Neural progenitor cell (in vitro differentiated cells): ENCODE measurements at regions not wholly inside any gene's neighbourhood (a gene's known extent, or its start where the extent isn't known, plus 50 kb on each side); places are given as distances from the start of the nearest gene placed in this dataset.

Experiments used
- DNase-seq: peaks from one replicate; pipeline ENCODE4 v3.0.0-alpha.2; 2016; ENCODE audit warnings: low spot score
- H2AFZ ChIP-seq: fragments of 200-600 bp; sonication (generic); replicated peaks from 2 replicates; pipeline ENCODE4 v1.6.1; 2016; ENCODE audit warnings: antibody characterized with exemption
- H3F3A ChIP-seq: fragments of 200-600 bp; sonication (generic); 2 replicates; pipeline ENCODE4 v1.6.1; 2016; ENCODE audit warnings: antibody characterized with exemption, low read depth
- H3K27ac ChIP-seq: fragments of 200-600 bp; sonication (generic); 2 replicates; pipeline ENCODE4 v1.5.1; 2016; ENCODE audit warnings: mild to moderate bottlenecking
- H3K27me3 ChIP-seq: fragments of 200-600 bp; sonication (generic); 2 replicates; pipeline ENCODE4 v1.6.1; 2016; ENCODE audit warnings: mild to moderate bottlenecking, moderate library complexity
- H3K36me3 ChIP-seq: fragments of 200-600 bp; sonication (generic); 2 replicates; pipeline ENCODE4 v1.5.1; 2016
- H3K4me1 ChIP-seq: fragments of 200-600 bp; sonication (generic); 2 replicates; pipeline ENCODE4 v1.6.1; 2016; ENCODE audit warnings: mixed run types
- H3K4me2 ChIP-seq: fragments of 200-600 bp; sonication (generic); 2 replicates; pipeline ENCODE4 v1.6.1; 2016
- H3K4me3 ChIP-seq: fragments of 200-600 bp; sonication (generic); 2 replicates; pipeline ENCODE4 v1.5.1; 2016
- H3K79me2 ChIP-seq: fragments of 200-600 bp; sonication (generic); 2 replicates; pipeline ENCODE4 v1.6.1; 2016; ENCODE audit warnings: low read depth
- H3K9ac ChIP-seq: fragments of 200-600 bp; sonication (generic); 2 replicates; pipeline ENCODE4 v1.6.1; 2016
- H3K9me3 ChIP-seq: fragments of 200-600 bp; sonication (generic); 2 replicates; pipeline ENCODE4 v1.5.1; 2016; ENCODE audit warnings: low read depth
- H4K20me1 ChIP-seq: fragments of 200-600 bp; sonication (generic); 2 replicates; pipeline ENCODE4 v1.6.1; 2016; ENCODE audit warnings: low read depth
- H3K27ac Mint-ChIP-seq: 3 replicates; pipeline ENCODE4 v1.8.0; 2021; ENCODE audit warnings: mixed read lengths
- H3K27me3 Mint-ChIP-seq: 2 replicates; pipeline ENCODE4 v1.8.0; 2022; ENCODE audit warnings: low read depth, mild to moderate bottlenecking, inconsistent platforms, moderate library complexity, mixed read lengths; ENCODE audit not compliant: insufficient read depth
- H3K36me3 Mint-ChIP-seq: 3 replicates; pipeline ENCODE4 v1.8.0; 2021; ENCODE audit warnings: mixed read lengths
- H3K4me1 Mint-ChIP-seq: 3 replicates; pipeline ENCODE4 v1.8.0; 2021; ENCODE audit warnings: mixed read lengths
- H3K4me3 Mint-ChIP-seq: 3 replicates; pipeline ENCODE4 v1.8.0; 2021; ENCODE audit warnings: mild to moderate bottlenecking, moderate library complexity, mixed read lengths
- H3K9me3 Mint-ChIP-seq: 3 replicates; pipeline ENCODE4 v1.8.0; 2020; ENCODE audit warnings: mixed read lengths
- CTCF ChIP-seq: fragments of 200-600 bp; sonication (generic); IDR thresholded peaks from 2 replicates; pipeline ENCODE4 v1.5.1; 2017; ENCODE audit warnings: antibody characterized with exemption, mild to moderate bottlenecking
- EZH2 ChIP-seq: fragments of 200-600 bp; sonication (generic); IDR thresholded peaks from 2 replicates; pipeline ENCODE4 v1.6.1; 2017; ENCODE audit warnings: antibody characterized with exemption, mild to moderate bottlenecking, moderate library complexity
- EZH2phosphoT487 ChIP-seq: fragments of 200-600 bp; sonication (generic); IDR thresholded peaks from 2 replicates; pipeline ENCODE4 v1.6.1; 2017; ENCODE audit warnings: antibody characterized with exemption

GRCh38 chr2:134134313-134134706 lies 119.6 kb upstream of the MGAT5 start:
- Mint-ChIP-seq H3K4me1 (peaks cover 15% of the 10 kb centered on the region), H3K4me3 (no peak overlapping the region), H3K27me3 (peaks cover 4% of the 10 kb centered on the region), H3K27ac (no peak overlapping the region), H3K9me3 (peaks cover 13% of the 10 kb centered on the region), H3K36me3 (peaks cover 18% of the 10 kb centered on the region)
- Histone ChIP-seq H3K36me3 (no peaks in the 10 kb centered on the region), H3K27ac (no peak overlapping the region), H3K4me1 (peaks cover 22% of the 10 kb centered on the region), H3F3A (peaks cover 8% of the 10 kb centered on the region), H3K4me2 (peak overlapping the region; percentile 55), H3K4me3 (no peak overlapping the region), H2AFZ (no peak overlapping the region), H3K9ac (no peak overlapping the region), H3K9me3 (no peaks in the 10 kb centered on the region), H3K79me2 (peaks cover 31% of the 10 kb centered on the region), H4K20me1 (peaks cover 42% of the 10 kb centered on the region), H3K27me3 (no peaks in the 10 kb centered on the region)
- DNase-seq: peak; percentile 26
- TF ChIP-seq EZH2 (no peak), CTCF (no peak), EZH2phosphoT487 (no peak)

GRCh38 chr2:134134827-134135226 lies 119.0 kb upstream of the MGAT5 start:
- Histone ChIP-seq H3K4me2 (no peak overlapping the region), H3K27ac (no peak overlapping the region), H3K9ac (no peak overlapping the region), H3K27me3 (no peaks in the 10 kb centered on the region), H4K20me1 (peaks cover 48% of the 10 kb centered on the region), H3K79me2 (peaks cover 26% of the 10 kb centered on the region), H3K4me3 (no peak overlapping the region), H3K36me3 (no peaks in the 10 kb centered on the region), H3K9me3 (no peaks in the 10 kb centered on the region), H3F3A (peaks cover 8% of the 10 kb centered on the region), H3K4me1 (peaks cover 22% of the 10 kb centered on the region), H2AFZ (no peak overlapping the region)
- Mint-ChIP-seq H3K4me3 (no peak overlapping the region), H3K27me3 (peaks cover 4% of the 10 kb centered on the region), H3K9me3 (peaks cover 13% of the 10 kb centered on the region), H3K4me1 (peaks cover 15% of the 10 kb centered on the region), H3K27ac (no peak overlapping the region), H3K36me3 (peaks cover 16% of the 10 kb centered on the region)
- no peak for DNase-seq
- TF ChIP-seq EZH2 (no peak), CTCF (no peak), EZH2phosphoT487 (no peak)

- Histone ChIP-seq H3K36me3 (no peaks in the 10 kb centered on the region), H3F3A (peaks cover 8% of the 10 kb centered on the region), H3K27ac (no peak overlapping the region), H4K20me1 (peaks cover 57% of the 10 kb centered on the region), H3K9ac (no peak overlapping the region), H3K9me3 (no peaks in the 10 kb centered on the region), H2AFZ (no peak overlapping the region), H3K27me3 (no peaks in the 10 kb centered on the region), H3K4me2 (no peak overlapping the region), H3K79me2 (peaks cover 26% of the 10 kb centered on the region), H3K4me1 (peaks cover 22% of the 10 kb centered on the region), H3K4me3 (no peak overlapping the region)
- DNase-seq: no peak
- TF ChIP-seq EZH2phosphoT487 (no peak), CTCF (no peak), EZH2 (no peak)
- peaks cover 11% of the 10 kb centered on the region for H3K36me3 Mint-ChIP-seq
- H3K4me1 Mint-ChIP-seq: peaks cover 15% of the 10 kb centered on the region
- no peak overlapping the region for H3K4me3 Mint-ChIP-seq
- peaks cover 8% of the 10 kb centered on the region for H3K9me3 Mint-ChIP-seq
- H3K27ac Mint-ChIP-seq: no peak overlapping the region
- H3K27me3 Mint-ChIP-seq: peaks cover 4% of the 10 kb centered on the region
These were observed 118.1 kb upstream of the MGAT5 start for GRCh38 chr2:134135793-134136192.
